Neuronal stem cell (in vitro differentiated cells): ENCODE measurements at regions not wholly inside any gene's neighbourhood (a gene's known extent, or its start where the extent isn't known, plus 50 kb on each side); places are given as distances from the start of the nearest gene placed in this dataset.

Experiments used
- DNase-seq: peaks from one replicate; pipeline ENCODE4 v3.0.0-alpha.2; 2013; ENCODE audit warnings: low spot score
- H2AFZ ChIP-seq: one replicate; pipeline ENCODE4 v1.6.1; 2013; ENCODE audit warnings: mild to moderate bottlenecking, low read length, inconsistent platforms
- H2AK5ac ChIP-seq: 2 replicates; pipeline ENCODE4 v1.6.1; 2013; ENCODE audit warnings: low read depth, mild to moderate bottlenecking, inconsistent platforms, low read length, moderate library complexity, mixed read lengths
- H2BK120ac ChIP-seq: 2 replicates; pipeline ENCODE4 v1.6.1; 2013; ENCODE audit warnings: low read depth, mild to moderate bottlenecking, inconsistent platforms, low read length, moderate library complexity, mixed read lengths
- H2BK12ac ChIP-seq: one replicate; pipeline ENCODE4 v1.6.1; 2013; ENCODE audit warnings: low read length, inconsistent platforms
- H2BK15ac ChIP-seq: 2 replicates; pipeline ENCODE4 v1.6.1; 2013; ENCODE audit warnings: mild to moderate bottlenecking, low read length, inconsistent platforms, mixed read lengths
- H2BK5ac ChIP-seq: one replicate; pipeline ENCODE4 v1.6.1; 2013; ENCODE audit warnings: inconsistent platforms, mild to moderate bottlenecking, low read length, moderate library complexity
- H3K14ac ChIP-seq: one replicate; pipeline ENCODE4 v1.6.1; 2013; ENCODE audit warnings: low read length, inconsistent platforms
- H3K18ac ChIP-seq: 2 replicates; pipeline ENCODE4 v1.6.1; 2013; ENCODE audit warnings: low read length, inconsistent platforms
- H3K23ac ChIP-seq: 2 replicates; pipeline ENCODE4 v1.6.1; 2013; ENCODE audit warnings: low read depth, mild to moderate bottlenecking, mixed read lengths, low read length, inconsistent platforms; ENCODE audit not compliant: poor library complexity
- H3K27ac ChIP-seq: replicated peaks from 3 replicates; pipeline ENCODE4 v1.5.1; 2013; ENCODE audit warnings: low read length, inconsistent platforms
- H3K27me3 ChIP-seq, 3 experiments: 2 replicates each; pipeline ENCODE4 v1.6.1; 2013; ENCODE audit warnings: low read length in 3 of 3, mild to moderate bottlenecking in 2 of 3, inconsistent platforms in 1 of 3, low read depth in 1 of 3, mixed read lengths in 1 of 3, moderate library complexity in 1 of 3; ENCODE audit not compliant: control insufficient read depth in 3 of 3, insufficient read depth in 3 of 3
- H3K36me3 ChIP-seq, 2 donors: replicated peaks in 1 of 2; 2 replicates each; pipeline ENCODE4 v1.6.1; 2013; ENCODE audit warnings: low read length in 2 of 2; ENCODE audit not compliant: control insufficient read depth in 2 of 2, insufficient read depth in 2 of 2
- H3K4ac ChIP-seq: 2 replicates; pipeline ENCODE4 v1.6.1; 2013; ENCODE audit warnings: inconsistent platforms, mild to moderate bottlenecking, low read length, moderate library complexity
- H3K4me1 ChIP-seq, 2 donors: 1 replicate in 1 of 2; 2 replicates in 1 of 2; pipeline ENCODE4 v1.6.1; 2013; ENCODE audit warnings: low read length in 2 of 2, low read depth in 1 of 2; ENCODE audit not compliant: control insufficient read depth in 2 of 2, insufficient read depth in 1 of 2
- H3K4me2 ChIP-seq: one replicate; pipeline ENCODE4 v1.6.1; 2013; ENCODE audit warnings: mild to moderate bottlenecking, low read length, inconsistent platforms; ENCODE audit not compliant: insufficient read depth, poor library complexity, severe bottlenecking
- H3K4me3 ChIP-seq, 2 donors: 2 replicates each; pipeline ENCODE4 v1.5.1; 2013; ENCODE audit warnings: low read length in 2 of 2, mild to moderate bottlenecking in 2 of 2, inconsistent platforms in 1 of 2, moderate library complexity in 1 of 2
- H3K79me1 ChIP-seq: one replicate; pipeline ENCODE4 v1.6.1; 2013; ENCODE audit warnings: low read depth, mild to moderate bottlenecking, inconsistent platforms, low read length, moderate library complexity
- H3K9ac ChIP-seq: one replicate; pipeline ENCODE4 v1.6.1; 2013; ENCODE audit warnings: mild to moderate bottlenecking, low read depth, low read length, inconsistent platforms; ENCODE audit not compliant: poor library complexity
- H3K9me3 ChIP-seq, 2 donors: replicated peaks in 1 of 2; 2 replicates each; pipeline versions ENCODE3 to v1.6.1; 2013; ENCODE audit warnings: low read length in 2 of 2, mild to moderate bottlenecking in 2 of 2, inconsistent platforms in 1 of 2, low read depth in 1 of 2, mixed read lengths in 1 of 2, moderate library complexity in 1 of 2; ENCODE audit not compliant: control insufficient read depth in 2 of 2, insufficient read depth in 1 of 2
- H4K8ac ChIP-seq: one replicate; pipeline ENCODE4 v1.6.1; 2013; ENCODE audit warnings: low read depth, mild to moderate bottlenecking, inconsistent platforms, low read length, moderate library complexity
- H4K91ac ChIP-seq: one replicate; pipeline ENCODE4 v1.6.1; 2013; ENCODE audit warnings: low read length, low read depth, mild to moderate bottlenecking, inconsistent platforms; ENCODE audit not compliant: poor library complexity
- WGBS, 2 donors: extraction: QIAGEN DNeasy Blood & Tissue Kit; methylation state at CpG; one replicate each; pipeline ENCODE4 v1.1.7; 2013; ENCODE audit warnings: missing lambda C conversion rate in 2 of 2, mixed read lengths in 1 of 2; ENCODE audit not compliant: insufficient read length in 2 of 2, insufficient replicate concordance in 1 of 2; ENCODE audit errors: extremely low coverage in 2 of 2; 5-methylcytosine and 5-hydroxymethylcytosine counted together

GRCh38 chr2:16303761-16304160, 361.9 kb downstream of the CYRIA start:
- no CpG with 5 or more reads among the region's 8 CpGs for WGBS, 2 donors
- H3K9me3 ChIP-seq = peaks cover 4 to 17% of the 10 kb centered on the region in 2 donors
- H3K36me3 ChIP-seq = no peaks in the 10 kb centered on the region
- H2BK120ac ChIP-seq = no peak overlapping the region
- no peak overlapping the region for H2BK5ac ChIP-seq
- no peaks in the 10 kb centered on the region for H3K79me1 ChIP-seq
- no peak overlapping the region for H2BK15ac ChIP-seq
- H3K4me1 ChIP-seq = peaks cover 12 to 14% of the 10 kb centered on the region in 2 donors
- H3K18ac ChIP-seq = no peak overlapping the region
- H3K27me3 ChIP-seq = no peaks in the 10 kb centered on the region
- H3K14ac ChIP-seq = no peak overlapping the region
- no peak overlapping the region for H3K4me2 ChIP-seq
- H3K4me3 ChIP-seq = no peak overlapping the region
- no peak overlapping the region for H3K4ac ChIP-seq
- no peak overlapping the region for H4K91ac ChIP-seq
- H3K23ac ChIP-seq = no peak overlapping the region
- H2AFZ ChIP-seq = peak overlapping the region; percentile 13
- H2AK5ac ChIP-seq = no peak overlapping the region
- H2BK12ac ChIP-seq = no peak overlapping the region
- no peak overlapping the region for H3K9ac ChIP-seq
- DNase-seq = no peak
- no peak overlapping the region for H4K8ac ChIP-seq
- no peak overlapping the region for H3K27ac ChIP-seq

GRCh38 chr2:16303273-16303577, 362.4 kb downstream of the CYRIA start:
- DNase-seq = no peak
- Histone ChIP-seq H2BK12ac (no peak overlapping the region), H3K9ac (no peak overlapping the region), H4K91ac (no peak overlapping the region), H3K4me3 (no peak overlapping the region), H3K4me2 (no peak overlapping the region), H3K23ac (no peak overlapping the region), H2BK120ac (no peak overlapping the region), H3K36me3 (no peaks in the 10 kb centered on the region), H4K8ac (no peak overlapping the region), H3K14ac (no peak overlapping the region), H3K27ac (no peak overlapping the region), H3K18ac (peak overlapping the region; percentile 80), H2AFZ (peak overlapping the region; percentile 60), H3K27me3 (no peaks in the 10 kb centered on the region), H2AK5ac (peak overlapping the region; percentile 13), H2BK5ac (no peak overlapping the region), H3K4ac (no peak overlapping the region), H3K4me1 (peaks cover 12 to 14% of the 10 kb centered on the region in 2 donors), H3K9me3 (peaks cover 5 to 19% of the 10 kb centered on the region in 2 donors), H2BK15ac (no peak overlapping the region), H3K79me1 (no peaks in the 10 kb centered on the region)
- no CpG with 5 or more reads among the region's 6 CpGs for WGBS, 2 donors

GRCh38 chr2:16302431-16303272, 362.3 kb downstream of the MYCN start:
- Histone ChIP-seq H2AK5ac (peak overlapping the region; percentile 13), H2BK15ac (no peak overlapping the region), H4K8ac (no peak overlapping the region), H4K91ac (no peak overlapping the region), H3K9ac (no peak overlapping the region), H3K27me3 (no peaks in the 10 kb centered on the region), H2AFZ (peak overlapping the region; percentile 60), H2BK12ac (no peak overlapping the region), H3K18ac (peak overlapping the region; percentile 80), H3K9me3 (peaks cover 5 to 19% of the 10 kb centered on the region in 2 donors), H2BK5ac (no peak overlapping the region), H3K4me2 (no peak overlapping the region), H3K4ac (no peak overlapping the region), H3K79me1 (no peaks in the 10 kb centered on the region), H3K36me3 (no peaks in the 10 kb centered on the region), H3K4me3 (no peak overlapping the region), H3K4me1 (peaks cover 12 to 14% of the 10 kb centered on the region in 2 donors), H2BK120ac (no peak overlapping the region), H3K14ac (no peak overlapping the region), H3K27ac (no peak overlapping the region), H3K23ac (no peak overlapping the region)
- no CpG with 5 or more reads among the region's 11 CpGs for WGBS, 2 donors
- no peak for DNase-seq

GRCh38 chr2:16301961-16302360, 361.6 kb downstream of the MYCN start:
- no peak overlapping the region for H3K27ac ChIP-seq
- H3K27me3 ChIP-seq = no peaks in the 10 kb centered on the region
- H3K4me1 ChIP-seq = peaks cover 12 to 14% of the 10 kb centered on the region in 2 donors
- WGBS, 2 donors = no CpG with 5 or more reads among the region's 2 CpGs
- no peak overlapping the region for H3K23ac ChIP-seq
- H4K91ac ChIP-seq = no peak overlapping the region
- H3K18ac ChIP-seq = no peak overlapping the region
- no peak overlapping the region for H3K9ac ChIP-seq
- no peaks in the 10 kb centered on the region for H3K79me1 ChIP-seq
- peaks cover 5 to 19% of the 10 kb centered on the region in 2 donors for H3K9me3 ChIP-seq
- no peak overlapping the region for H3K4me2 ChIP-seq
- H2AFZ ChIP-seq = no peak overlapping the region
- H2BK12ac ChIP-seq = no peak overlapping the region
- H2BK5ac ChIP-seq = no peak overlapping the region
- no peak overlapping the region for H3K4me3 ChIP-seq
- no peak overlapping the region for H2BK120ac ChIP-seq
- no peak overlapping the region for H2AK5ac ChIP-seq
- H3K4ac ChIP-seq = no peak overlapping the region
- no peak overlapping the region for H2BK15ac ChIP-seq
- no peak overlapping the region for H4K8ac ChIP-seq
- DNase-seq = no peak
- no peak overlapping the region for H3K14ac ChIP-seq
- no peaks in the 10 kb centered on the region for H3K36me3 ChIP-seq
